ENCODE measurements at regions not wholly inside any gene's neighbourhood (a gene's known extent, or its start where the extent isn't known, plus 50 kb on each side); places are given as distances from the start of the nearest gene placed in this dataset.

- DNase-seq = no peak
Measured at GRCh38 chr18:60555625-60556024, 183.1 kb upstream of the MC4R start.

GRCh38 chr18:60556326-60556725 is 183.8 kb upstream of the MC4R start:
- DNase-seq = no peak

GRCh38 chr18:60560071-60560470 is 187.5 kb upstream of the MC4R start:
- no peak for DNase-seq

GRCh38 chr18:60563082-60563481 is 190.5 kb upstream of the MC4R start:
- DNase-seq = no peak

DNA sequence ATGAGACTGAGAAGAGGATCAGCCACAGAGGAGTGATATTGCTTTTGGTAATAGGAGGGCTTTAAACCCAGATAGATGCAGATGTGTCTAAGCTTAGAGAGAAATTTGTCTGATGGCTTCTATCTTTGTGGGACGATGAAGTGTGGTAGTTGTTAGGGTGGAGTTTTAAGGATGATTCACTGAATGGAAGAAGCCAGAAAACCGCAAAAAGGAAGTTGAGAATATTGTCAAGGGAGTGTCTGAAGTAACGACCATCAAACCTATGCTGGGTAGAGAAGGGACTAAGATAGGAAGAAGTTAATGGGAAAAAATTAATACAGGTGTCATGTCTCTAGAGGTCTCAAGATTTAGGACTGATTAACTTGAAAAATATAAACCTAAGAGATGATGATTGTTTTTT is 195.6 kb upstream of the MC4R start:
- no peak for DNase-seq

DNA sequence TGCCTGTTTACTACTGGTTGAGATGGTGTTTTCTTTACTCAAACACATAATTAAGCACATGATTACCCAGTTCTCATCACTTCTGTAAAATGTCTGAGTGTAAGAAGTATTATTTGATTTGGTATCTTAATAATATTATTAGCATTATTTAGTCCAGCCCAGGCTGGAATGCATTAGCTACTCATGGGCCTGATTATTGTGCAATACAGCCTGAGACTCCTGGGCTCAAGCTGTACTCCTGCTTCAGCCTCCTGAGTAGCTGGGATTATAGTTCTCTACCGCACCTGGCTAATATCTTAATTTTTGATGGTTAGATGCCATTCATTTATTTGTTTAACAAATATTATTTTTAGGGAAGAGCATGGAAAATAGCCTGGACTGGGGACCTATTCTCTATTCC is 197.6 kb upstream of the MC4R start:
- DNase-seq = no peak

- no peak for DNase-seq
Measured at GRCh38 chr18:60577457-60577856, 204.9 kb upstream of the MC4R start.

DNA sequence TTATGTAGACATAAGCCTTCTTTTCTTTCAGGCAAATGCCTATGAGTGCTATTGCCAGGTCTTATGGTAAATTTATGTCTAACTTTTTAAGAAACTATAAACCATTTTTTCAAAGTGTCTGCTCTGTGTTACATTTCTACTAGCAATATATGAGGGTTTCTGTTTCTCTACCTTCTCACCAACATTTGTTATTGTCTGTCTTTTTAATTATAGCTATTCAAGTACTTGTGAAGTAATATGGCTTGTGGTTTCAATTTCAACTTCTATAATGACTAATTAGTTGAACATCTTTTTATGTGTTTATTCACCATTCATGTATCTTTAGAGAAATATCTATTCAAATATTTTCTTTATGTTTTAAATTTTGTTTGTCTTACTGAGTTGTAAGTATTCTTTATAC is 213.1 kb upstream of the MC4R start:
- no peak for DNase-seq

GRCh38 chr18:60593249-60593648 is 220.7 kb upstream of the MC4R start:
- DNase-seq = no peak

- no peak for DNase-seq
Measured at GRCh38 chr18:60596928-60597327, 224.4 kb upstream of the MC4R start.

GRCh38 chr18:60599267-60599666 is 226.7 kb upstream of the MC4R start:
- DNase-seq = no peak

- no peak for DNase-seq
Measured at GRCh38 chr18:60599995-60600394, 227.4 kb upstream of the MC4R start.

DNA sequence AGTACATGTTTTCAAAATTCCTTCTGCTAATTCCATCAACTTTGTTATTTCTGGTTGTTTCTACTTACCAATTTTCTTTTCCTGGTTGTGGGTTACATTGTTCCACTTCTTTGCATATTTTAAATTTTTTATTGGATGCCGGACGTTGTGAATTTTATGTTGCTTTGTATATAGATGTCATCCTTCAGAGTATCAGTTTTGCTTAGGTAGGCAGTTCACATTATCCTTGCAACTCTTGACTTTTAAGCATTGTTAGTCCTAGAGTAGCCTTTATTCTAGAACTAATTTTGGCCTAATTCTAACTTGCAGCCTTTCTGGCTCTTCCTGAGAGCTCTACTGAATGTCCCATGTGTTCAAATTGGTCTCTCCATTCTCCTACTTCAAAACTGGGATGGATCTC is 228.7 kb upstream of the MC4R start:
- peak; percentile 31 for DNase-seq

- no peak for DNase-seq
Measured at GRCh38 chr18:60623331-60623730, 250.8 kb upstream of the MC4R start.

- no peak for DNase-seq
Measured at GRCh38 chr18:60624207-60624606, 251.6 kb upstream of the MC4R start.

GRCh38 chr18:60639836-60640235 is 267.3 kb upstream of the MC4R start:
- no peak for DNase-seq

DNA sequence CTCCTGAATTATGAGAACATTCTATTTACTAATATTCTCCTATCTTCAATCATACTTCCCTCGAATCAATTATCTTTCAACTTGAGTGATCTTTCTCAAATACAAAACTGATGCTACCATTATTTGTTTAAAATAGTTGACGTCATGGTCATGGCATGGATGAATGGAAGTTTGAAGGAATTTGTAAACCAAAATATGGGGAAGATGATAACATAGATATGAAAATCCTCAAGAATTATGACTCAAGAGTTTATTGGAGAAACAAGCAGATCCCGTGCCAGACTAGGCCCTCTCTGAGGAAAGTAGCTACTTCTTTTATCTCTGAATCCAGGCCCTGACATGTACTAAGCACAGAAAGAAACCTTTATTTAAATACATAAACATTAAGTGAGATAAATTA is 270.4 kb upstream of the MC4R start:
- no peak for DNase-seq

DNA sequence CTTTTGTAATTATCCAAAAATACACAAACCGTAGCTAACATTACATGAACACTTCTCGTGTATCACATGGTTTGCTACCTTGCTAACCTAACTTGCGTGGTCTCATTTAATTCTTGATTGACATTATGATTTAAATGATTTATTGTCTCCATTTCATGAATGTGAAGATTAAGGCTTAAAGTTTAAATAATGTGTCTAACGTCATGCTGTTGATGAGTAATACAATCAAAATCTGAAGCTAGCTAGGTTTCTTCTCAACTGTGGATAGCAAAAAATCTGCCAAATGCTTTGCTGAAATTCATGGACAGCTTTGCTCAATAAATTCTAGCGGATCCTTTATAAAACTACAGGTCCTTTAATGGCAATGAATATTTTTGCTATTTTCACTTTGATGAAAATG is 274.1 kb upstream of the MC4R start:
- DNase-seq = no peak

- no peak for DNase-seq
Measured at GRCh38 chr18:60649107-60649506, 276.5 kb upstream of the MC4R start.

DNA sequence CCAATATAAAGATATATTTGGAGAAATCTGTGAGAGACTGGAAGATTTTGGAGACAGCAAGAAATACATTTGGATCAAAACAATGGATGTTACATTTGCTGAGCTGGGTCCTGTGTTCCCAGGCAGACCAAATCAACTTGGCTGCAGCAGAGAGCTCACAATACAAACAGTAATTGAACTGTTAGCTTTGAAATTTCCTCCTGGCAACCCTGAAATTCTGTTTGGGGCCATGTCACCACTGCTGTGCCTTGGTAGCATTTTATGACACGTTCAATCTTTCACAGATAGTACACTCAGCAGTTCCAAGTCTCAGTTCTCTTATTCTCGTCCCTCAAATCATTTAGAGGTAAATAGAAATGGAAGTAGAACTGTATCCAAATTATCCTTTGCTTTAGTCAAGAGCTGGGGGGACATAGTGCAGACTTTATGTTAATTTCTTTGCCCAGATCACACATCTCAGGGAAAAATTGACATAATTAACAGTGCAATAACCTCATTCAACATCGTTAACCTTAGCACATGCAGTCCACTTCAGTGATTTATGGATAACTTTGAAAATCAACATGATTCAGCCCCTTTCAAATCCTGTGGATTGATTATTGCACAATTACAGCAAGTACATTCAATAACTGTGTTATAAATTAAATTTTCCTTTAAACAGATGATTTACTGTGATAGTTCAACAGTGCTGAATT is 277.4 kb upstream of the MC4R start:
- no peak for DNase-seq

GRCh38 chr18:60654298-60654697 is 281.7 kb upstream of the MC4R start:
- no peak for DNase-seq

- no peak for DNase-seq
Measured at GRCh38 chr18:60656553-60656952, 284.0 kb upstream of the MC4R start.

DNA sequence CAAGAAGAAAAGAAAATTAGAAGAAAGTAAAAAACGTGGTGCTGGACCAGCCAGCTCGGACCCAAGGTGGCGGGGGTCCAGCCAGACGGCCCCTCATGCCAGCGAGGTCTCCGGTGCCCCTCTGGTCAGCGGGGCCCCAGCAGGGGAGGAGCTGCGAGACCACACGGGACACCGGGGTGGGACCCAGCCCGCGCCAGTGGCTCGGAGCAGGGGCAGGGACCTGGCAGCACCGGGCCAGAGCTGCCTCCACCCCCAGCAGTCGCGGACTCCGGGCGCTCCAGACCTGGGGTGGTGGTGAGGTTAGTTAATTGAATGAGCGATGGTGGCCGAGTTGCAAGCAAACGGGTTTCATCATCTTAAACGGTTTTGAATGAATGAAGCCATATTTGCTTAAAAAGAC is 289.9 kb upstream of the MC4R start:
- no peak for DNase-seq

- no peak for DNase-seq
Measured at GRCh38 chr18:60663060-60663989, 290.8 kb upstream of the MC4R start.
